Lung (tissue), 11 donors: ENCODE measurements at regions not wholly inside any gene's neighbourhood (a gene's known extent, or its start where the extent isn't known, plus 50 kb on each side); places are given as distances from the start of the nearest gene placed in this dataset.

Source experiments
- ATAC-seq: fragments of 200-7000 bp; cut with Tn5 transposase; one replicate; pipeline ENCODE4 v1.9.1; 2020; ENCODE audit warnings: moderate number of reproducible peaks; ENCODE audit not compliant: insufficient read depth, low FRiP score
- DNase-seq, 3 donors: peaks; one replicate each; pipeline ENCODE4 v3.0.0-alpha.2; 2013 to 2017
- H3K27ac ChIP-seq, 2 donors: one replicate each; pipeline ENCODE4 v1.5.1; 2013; ENCODE audit warnings: mild to moderate bottlenecking in 2 of 2, moderate library complexity in 2 of 2, control low read depth in 1 of 2, inconsistent platforms in 1 of 2, low read depth in 1 of 2, low read length in 1 of 2
- H3K27me3 ChIP-seq, 3 donors: one replicate each; pipeline ENCODE4 v1.5.1; 2013; ENCODE audit warnings: low read length in 2 of 3; ENCODE audit not compliant: control insufficient read depth in 3 of 3, insufficient read depth in 3 of 3
- H3K36me3 ChIP-seq, 4 donors: one replicate each; pipeline ENCODE4 v1.5.1; 2013; ENCODE audit warnings: low read length in 4 of 4, mild to moderate bottlenecking in 1 of 4, moderate library complexity in 1 of 4; ENCODE audit not compliant: control insufficient read depth in 4 of 4, insufficient read depth in 4 of 4
- H3K4me1 ChIP-seq, 5 donors: one replicate each; pipeline ENCODE4 v1.5.1; 2013; ENCODE audit warnings: low read length in 5 of 5, mild to moderate bottlenecking in 2 of 5, moderate library complexity in 1 of 5; ENCODE audit not compliant: control insufficient read depth in 5 of 5, insufficient read depth in 5 of 5
- H3K4me3 ChIP-seq: one replicate; pipeline ENCODE4 v1.5.1; 2013; ENCODE audit warnings: mild to moderate bottlenecking, control low read depth, moderate library complexity
- H3K9ac ChIP-seq, 2 donors: one replicate each; pipeline ENCODE4 v1.5.1; 2013; ENCODE audit warnings: low read length in 2 of 2, control low read depth in 1 of 2; ENCODE audit not compliant: insufficient read depth in 1 of 2
- H3K9me3 ChIP-seq, 4 donors: one replicate each; pipeline ENCODE4 v1.5.1; 2013; ENCODE audit warnings: low read length in 3 of 4, mild to moderate bottlenecking in 1 of 4, moderate library complexity in 1 of 4; ENCODE audit not compliant: control insufficient read depth in 4 of 4, insufficient read depth in 3 of 4
- CTCF ChIP-seq: IDR thresholded peaks from 2 replicates; pipeline ENCODE4 v1.5.1; 2012; ENCODE audit warnings: mild to moderate bottlenecking; ENCODE audit errors: control extremely low read depth, extremely low read depth
- WGBS, 2 donors: extraction: QIAGEN DNeasy Blood & Tissue Kit; methylation state at CpG; one replicate each; pipeline ENCODE4 v1.1.7; 2013; 5-methylcytosine and 5-hydroxymethylcytosine counted together
- donor health status: control.
- donor health status: control.
- donor health status: Bipolar disorder and iron deficiency.
- donor health status: healthy.
- donor health status: DM: yes; HTN: yes; CAD: no.

- 89% methylated on average over 2 of the region's 2 CpGs for WGBS, 2 donors
- ATAC-seq: no peak
- Histone ChIP-seq H3K9me3 (no peaks in the 10 kb centered on the region), H3K4me3 (no peak overlapping the region), H3K27ac (no peak overlapping the region), H3K27me3 (no peaks in the 10 kb centered on the region), H3K9ac (no peak overlapping the region), H3K36me3 (no peaks in the 10 kb centered on the region), H3K4me1 (no peaks in the 10 kb centered on the region)
- no peak for DNase-seq
- TF ChIP-seq CTCF: no peak
Measured at GRCh38 chr13:90883592-90883991, 463.9 kb upstream of the MIR17HG start.

GRCh38 chr13:90884066-90884465 lies 463.4 kb upstream of the MIR17HG start:
- H3K9me3 ChIP-seq: no peaks in the 10 kb centered on the region
- WGBS, 2 donors: 70 to 88% methylated on average over 5 of the region's 5 CpGs
- no peak overlapping the region for H3K9ac ChIP-seq
- H3K27ac ChIP-seq: no peak overlapping the region
- no peak for ATAC-seq
- H3K4me1 ChIP-seq: no peaks in the 10 kb centered on the region
- peak in 1 of 3 donors; percentile 10 for DNase-seq
- H3K36me3 ChIP-seq: no peaks in the 10 kb centered on the region
- H3K27me3 ChIP-seq: no peaks in the 10 kb centered on the region
- H3K4me3 ChIP-seq: no peak overlapping the region
- no peak for TF ChIP-seq CTCF

- Histone ChIP-seq H3K27me3 (no peaks in the 10 kb centered on the region), H3K4me1 (no peaks in the 10 kb centered on the region), H3K27ac (no peak overlapping the region), H3K4me3 (no peak overlapping the region), H3K9ac (no peak overlapping the region), H3K36me3 (no peaks in the 10 kb centered on the region), H3K9me3 (no peaks in the 10 kb centered on the region)
- 55 to 84% methylated on average over 4 of the region's 4 CpGs for WGBS, 2 donors
- no peak for TF ChIP-seq CTCF
- ATAC-seq (peak; percentile 34), DNase-seq (peak in 1 of 3 donors; percentile 12)
Measured at GRCh38 chr13:90889906-90890834, 457.3 kb upstream of the MIR17HG start.
